ENCODE measurements at regions not wholly inside any gene's neighbourhood (a gene's known extent, or its start where the extent isn't known, plus 50 kb on each side); places are given as distances from the start of the nearest gene placed in this dataset.

DNA sequence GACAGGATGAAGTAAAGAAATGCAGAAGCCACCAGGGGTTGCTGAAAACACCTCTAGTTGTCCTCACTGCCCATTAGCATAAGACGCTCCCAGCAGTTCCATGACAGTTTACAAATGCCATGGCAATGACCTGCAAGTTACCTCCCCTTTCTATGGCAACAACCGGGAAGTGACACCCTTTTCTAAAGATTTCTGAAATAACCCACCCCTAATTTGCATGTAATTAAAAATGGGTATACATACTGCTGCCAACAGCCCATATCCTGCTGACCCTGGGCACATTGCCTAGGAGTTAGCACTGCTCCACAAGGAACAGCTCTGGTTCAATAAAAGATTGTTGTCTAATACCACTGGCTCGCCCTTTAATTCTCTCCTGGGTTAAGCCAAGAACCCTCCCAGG lies 178.3 kb upstream of the LRATD1 start:
- Histone ChIP-seq H3K9me3 (ENCODE audit: low read length) (peaks cover 97% of the 10 kb centered on the region), H3K36me3 (replicated peaks in 1 of 2; ENCODE audit: control insufficient read depth in 1 of 2, insufficient read depth in 2 of 2, low read length in 2 of 2) (no peaks in the 10 kb centered on the region), H3K4me1 (ENCODE audit: insufficient read depth, low read length) (no peaks in the 10 kb centered on the region), H3K79me2 (ENCODE audit: insufficient read depth, low read length) (no peaks in the 10 kb centered on the region), H3K4me3 (replicated peaks in 1 of 3; ENCODE audit: insufficient read depth in 1 of 3, low read depth in 2 of 3, low read length in 3 of 3) (no peak overlapping the region), H4K20me1 (ENCODE audit: insufficient read depth, low read length) (no peaks in the 10 kb centered on the region), H2AFZ (ENCODE audit: low read length) (no peak overlapping the region), H3K27me3 (ENCODE audit: control insufficient read depth in 1 of 2, insufficient read depth in 2 of 2, low read length in 2 of 2) (no peaks in the 10 kb centered on the region), H3K4me2 (ENCODE audit: low read depth, low read length) (no peak overlapping the region), H3K9ac (ENCODE audit: insufficient read depth, low read depth, low read length) (no peak overlapping the region), H3K27ac (ENCODE audit: extremely low read length, insufficient read depth, low read length) (no peak overlapping the region)
- ChIA-PET POLR2A (no interaction called here), CTCF (ENCODE audit: low intra/inter-chr PET ratio, low total read pairs) (no interaction called here)
- DNase-seq (ENCODE audit: low spot score) = no peak
- in situ Hi-C loops (cut with HindIII; ENCODE audit: extremely low pct_ligation_motif_present, low pct_unique_long_range_greater_than_20kb) = no loop called here
- TF ChIP-seq ARHGAP35 (CRISPR knock-in tag; IDR thresholded peaks at IDR 0.05; ENCODE audit: borderline replicate concordance) (no peak), FOXP1 (IDR thresholded peaks at IDR 0.05) (no peak), FOXP1 (CRISPR knock-in tag; IDR thresholded peaks at IDR 0.05) (no peak), SMARCE1 (IDR thresholded peaks at IDR 0.05; ENCODE audit: borderline replicate concordance) (no peak), CERS6 (CRISPR knock-in tag; IDR thresholded peaks at IDR 0.05) (no peak), ZNF616 (CRISPR knock-in tag; IDR thresholded peaks at IDR 0.05; ENCODE audit: low read depth) (no peak), ZNF678 (CRISPR knock-in tag; IDR thresholded peaks at IDR 0.05) (no peak), BHLHE40 (IDR thresholded peaks at IDR 0.05; ENCODE audit: low read length) (no peak), SSRP1 (CRISPR knock-in tag; IDR thresholded peaks at IDR 0.05) (no peak), ZNF562 (CRISPR knock-in tag; IDR thresholded peaks at IDR 0.05; ENCODE audit: borderline replicate concordance) (no peak), SATB2 (CRISPR knock-in tag; IDR thresholded peaks at IDR 0.05) (no peak), HDAC1 (CRISPR knock-in tag; IDR thresholded peaks at IDR 0.05) (no peak), DNMT3B (CRISPR knock-in tag; conservative IDR thresholded peaks at IDR 0.05) (no peak), KAT2B (IDR thresholded peaks at IDR 0.05; ENCODE audit: borderline replicate concordance, low read depth, low read length) (no peak), SYNCRIP (IDR thresholded peaks at IDR 0.05; ENCODE audit: insufficient read depth, low read depth, low read length) (no peak), IKZF1 (IDR thresholded peaks at IDR 0.05) (no peak)
- TF ChIP-seq, protein P1, sequence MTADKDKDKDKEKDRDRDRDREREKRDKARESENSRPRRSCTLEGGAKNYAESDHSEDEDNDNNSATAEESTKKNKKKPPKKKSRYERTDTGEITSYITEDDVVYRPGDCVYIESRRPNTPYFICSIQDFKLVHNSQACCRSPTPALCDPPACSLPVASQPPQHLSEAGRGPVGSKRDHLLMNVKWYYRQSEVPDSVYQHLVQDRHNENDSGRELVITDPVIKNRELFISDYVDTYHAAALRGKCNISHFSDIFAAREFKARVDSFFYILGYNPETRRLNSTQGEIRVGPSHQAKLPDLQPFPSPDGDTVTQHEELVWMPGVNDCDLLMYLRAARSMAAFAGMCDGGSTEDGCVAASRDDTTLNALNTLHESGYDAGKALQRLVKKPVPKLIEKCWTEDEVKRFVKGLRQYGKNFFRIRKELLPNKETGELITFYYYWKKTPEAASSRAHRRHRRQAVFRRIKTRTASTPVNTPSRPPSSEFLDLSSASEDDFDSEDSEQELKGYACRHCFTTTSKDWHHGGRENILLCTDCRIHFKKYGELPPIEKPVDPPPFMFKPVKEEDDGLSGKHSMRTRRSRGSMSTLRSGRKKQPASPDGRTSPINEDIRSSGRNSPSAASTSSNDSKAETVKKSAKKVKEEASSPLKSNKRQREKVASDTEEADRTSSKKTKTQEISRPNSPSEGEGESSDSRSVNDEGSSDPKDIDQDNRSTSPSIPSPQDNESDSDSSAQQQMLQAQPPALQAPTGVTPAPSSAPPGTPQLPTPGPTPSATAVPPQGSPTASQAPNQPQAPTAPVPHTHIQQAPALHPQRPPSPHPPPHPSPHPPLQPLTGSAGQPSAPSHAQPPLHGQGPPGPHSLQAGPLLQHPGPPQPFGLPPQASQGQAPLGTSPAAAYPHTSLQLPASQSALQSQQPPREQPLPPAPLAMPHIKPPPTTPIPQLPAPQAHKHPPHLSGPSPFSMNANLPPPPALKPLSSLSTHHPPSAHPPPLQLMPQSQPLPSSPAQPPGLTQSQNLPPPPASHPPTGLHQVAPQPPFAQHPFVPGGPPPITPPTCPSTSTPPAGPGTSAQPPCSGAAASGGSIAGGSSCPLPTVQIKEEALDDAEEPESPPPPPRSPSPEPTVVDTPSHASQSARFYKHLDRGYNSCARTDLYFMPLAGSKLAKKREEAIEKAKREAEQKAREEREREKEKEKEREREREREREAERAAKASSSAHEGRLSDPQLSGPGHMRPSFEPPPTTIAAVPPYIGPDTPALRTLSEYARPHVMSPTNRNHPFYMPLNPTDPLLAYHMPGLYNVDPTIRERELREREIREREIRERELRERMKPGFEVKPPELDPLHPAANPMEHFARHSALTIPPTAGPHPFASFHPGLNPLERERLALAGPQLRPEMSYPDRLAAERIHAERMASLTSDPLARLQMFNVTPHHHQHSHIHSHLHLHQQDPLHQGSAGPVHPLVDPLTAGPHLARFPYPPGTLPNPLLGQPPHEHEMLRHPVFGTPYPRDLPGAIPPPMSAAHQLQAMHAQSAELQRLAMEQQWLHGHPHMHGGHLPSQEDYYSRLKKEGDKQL (CRISPR knock-in tag; IDR thresholded peaks at IDR 0.05; ENCODE audit: low read depth) = no peak
- TF ChIP-seq, protein P2, sequence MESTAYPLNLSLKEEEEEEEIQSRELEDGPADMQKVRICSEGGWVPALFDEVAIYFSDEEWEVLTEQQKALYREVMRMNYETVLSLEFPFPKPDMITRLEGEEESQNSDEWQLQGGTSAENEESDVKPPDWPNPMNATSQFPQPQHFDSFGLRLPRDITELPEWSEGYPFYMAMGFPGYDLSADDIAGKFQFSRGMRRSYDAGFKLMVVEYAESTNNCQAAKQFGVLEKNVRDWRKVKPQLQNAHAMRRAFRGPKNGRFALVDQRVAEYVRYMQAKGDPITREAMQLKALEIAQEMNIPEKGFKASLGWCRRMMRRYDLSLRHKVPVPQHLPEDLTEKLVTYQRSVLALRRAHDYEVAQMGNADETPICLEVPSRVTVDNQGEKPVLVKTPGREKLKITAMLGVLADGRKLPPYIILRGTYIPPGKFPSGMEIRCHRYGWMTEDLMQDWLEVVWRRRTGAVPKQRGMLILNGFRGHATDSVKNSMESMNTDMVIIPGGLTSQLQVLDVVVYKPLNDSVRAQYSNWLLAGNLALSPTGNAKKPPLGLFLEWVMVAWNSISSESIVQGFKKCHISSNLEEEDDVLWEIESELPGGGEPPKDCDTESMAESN (CRISPR knock-in tag; conservative IDR thresholded peaks at IDR 0.05) = no peak
- 4% methylated on average over 3 of the region's 3 CpGs for WGBS (ENCODE audit: low lambda C conversion rate)
- intact Hi-C loops (cut with micrococcal nuclease; ENCODE audit: unreplicated experiment) = no loop called here
- no TSS peak for BruUV-seq (replicated peaks)
- FAIRE-seq = no peak
- no peak for ATAC-seq

Measured in HepG2 (cell line).